ENCODE measurements at regions not wholly inside any gene's neighbourhood (a gene's known extent, or its start where the extent isn't known, plus 50 kb on each side); places are given as distances from the start of the nearest gene placed in this dataset.

DNA sequence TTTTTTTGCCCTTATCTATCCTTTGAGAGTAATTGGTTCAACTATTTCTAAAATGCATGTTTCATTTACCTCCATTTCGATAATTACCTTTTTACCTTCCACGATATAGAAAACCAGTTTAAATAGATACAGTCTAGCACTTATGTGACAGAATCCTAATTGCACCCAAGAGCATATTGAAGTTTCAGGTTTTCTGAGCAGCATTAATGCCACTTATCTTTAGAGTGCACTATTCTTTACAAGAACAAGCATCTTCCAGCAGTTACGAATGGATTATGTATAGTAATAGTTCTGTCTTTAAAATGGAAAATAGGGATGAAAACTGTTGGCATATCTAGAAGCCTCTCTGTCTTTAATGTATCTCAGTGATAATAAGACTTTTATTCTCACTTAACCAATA is 82.2 kb upstream of the ATXN7L3B start:
- in situ Hi-C loops (cut with HindIII; ENCODE audit: low sequenced_read_pairs) = no loop called here
- DNase-seq (ENCODE audit: low read depth) = no peak
- no peak overlapping the region for H3K4me3 ChIP-seq (ENCODE audit: low read depth, low read length)
- TF ChIP-seq, protein P1, sequence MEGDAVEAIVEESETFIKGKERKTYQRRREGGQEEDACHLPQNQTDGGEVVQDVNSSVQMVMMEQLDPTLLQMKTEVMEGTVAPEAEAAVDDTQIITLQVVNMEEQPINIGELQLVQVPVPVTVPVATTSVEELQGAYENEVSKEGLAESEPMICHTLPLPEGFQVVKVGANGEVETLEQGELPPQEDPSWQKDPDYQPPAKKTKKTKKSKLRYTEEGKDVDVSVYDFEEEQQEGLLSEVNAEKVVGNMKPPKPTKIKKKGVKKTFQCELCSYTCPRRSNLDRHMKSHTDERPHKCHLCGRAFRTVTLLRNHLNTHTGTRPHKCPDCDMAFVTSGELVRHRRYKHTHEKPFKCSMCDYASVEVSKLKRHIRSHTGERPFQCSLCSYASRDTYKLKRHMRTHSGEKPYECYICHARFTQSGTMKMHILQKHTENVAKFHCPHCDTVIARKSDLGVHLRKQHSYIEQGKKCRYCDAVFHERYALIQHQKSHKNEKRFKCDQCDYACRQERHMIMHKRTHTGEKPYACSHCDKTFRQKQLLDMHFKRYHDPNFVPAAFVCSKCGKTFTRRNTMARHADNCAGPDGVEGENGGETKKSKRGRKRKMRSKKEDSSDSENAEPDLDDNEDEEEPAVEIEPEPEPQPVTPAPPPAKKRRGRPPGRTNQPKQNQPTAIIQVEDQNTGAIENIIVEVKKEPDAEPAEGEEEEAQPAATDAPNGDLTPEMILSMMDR (IDR thresholded peaks at IDR 0.05; ENCODE audit: low read depth, low read length, missing control alignments) = no peak

DNA sequence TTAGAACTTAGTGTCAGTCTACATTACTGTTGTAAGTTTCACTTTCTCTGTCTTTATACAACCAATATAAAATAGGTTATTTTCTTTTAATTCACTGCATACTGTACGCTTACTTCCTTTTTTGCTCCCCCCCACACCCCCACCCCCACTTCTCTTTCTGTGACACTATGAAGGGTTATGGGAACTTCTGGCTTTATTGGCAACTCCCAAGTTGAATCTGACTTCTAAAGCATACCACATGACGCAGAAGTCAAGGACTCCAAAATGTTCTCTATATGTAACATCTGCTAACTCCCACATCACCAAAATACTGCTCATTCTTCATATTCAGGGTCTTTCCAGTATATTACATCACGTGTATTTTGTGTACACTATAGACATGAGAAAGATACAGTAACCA is 81.2 kb upstream of the ATXN7L3B start:
- in situ Hi-C loops (cut with HindIII; ENCODE audit: low sequenced_read_pairs) = no loop called here

DNA sequence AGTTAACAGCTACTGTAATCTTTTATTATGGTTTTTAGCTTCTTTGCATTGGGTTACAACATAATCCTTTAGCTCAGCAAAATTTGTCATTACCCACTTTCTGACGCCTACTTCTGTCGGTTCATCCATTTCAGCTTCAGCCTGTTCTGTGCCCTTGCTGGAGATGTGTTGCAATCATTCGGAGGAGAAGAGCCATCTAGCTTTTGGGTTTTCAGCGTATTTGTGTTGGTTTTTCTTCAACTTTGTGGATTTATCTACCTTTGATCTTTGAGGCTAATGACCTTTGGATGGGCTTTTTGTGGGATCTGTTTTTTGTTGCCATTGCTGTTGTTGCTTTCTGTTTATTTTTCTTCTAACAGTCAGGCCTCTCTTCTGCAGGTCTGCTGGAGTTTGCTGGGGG is 69.2 kb upstream of the ATXN7L3B start:
- no peak for DNase-seq (ENCODE audit: low read depth)
- in situ Hi-C loops (cut with HindIII; ENCODE audit: low sequenced_read_pairs) = no loop called here
- H3K4me3 ChIP-seq (ENCODE audit: low read depth, low read length) = no peak overlapping the region
- TF ChIP-seq, protein P1 (IDR thresholded peaks at IDR 0.05; ENCODE audit: low read depth, low read length, missing control alignments) = no peak

More for the DNA sequence above, 81.2 kb upstream of the ATXN7L3B start:
- no peak for DNase-seq (ENCODE audit: low read depth)
- TF ChIP-seq, protein P1 (IDR thresholded peaks at IDR 0.05; ENCODE audit: low read depth, low read length, missing control alignments) = no peak
- no peak overlapping the region for H3K4me3 ChIP-seq (ENCODE audit: low read depth, low read length)

DNA sequence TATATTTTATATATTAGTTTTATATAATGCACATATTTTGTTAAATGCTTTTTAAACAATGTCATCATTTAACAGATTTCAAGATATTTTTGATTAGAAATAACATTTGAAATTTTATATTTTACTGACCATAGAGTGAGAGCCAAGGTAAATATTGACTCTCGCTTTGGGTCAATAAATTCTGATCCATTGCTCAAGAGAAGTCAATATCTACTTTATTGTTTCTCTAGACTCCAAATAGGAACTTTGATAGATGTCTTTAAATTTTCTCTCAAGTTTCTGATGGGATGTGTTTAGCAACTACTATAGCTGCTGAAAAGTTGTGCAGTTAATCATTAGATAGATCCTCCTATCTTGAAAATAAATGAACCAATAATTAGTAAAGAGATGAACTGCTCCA is 61.4 kb upstream of the ATXN7L3B start:
- DNase-seq (ENCODE audit: low read depth) = no peak
- no peak overlapping the region for H3K4me3 ChIP-seq (ENCODE audit: low read depth, low read length)
- in situ Hi-C loops (cut with HindIII; ENCODE audit: low sequenced_read_pairs) = no loop called here
- TF ChIP-seq, protein P1 (IDR thresholded peaks at IDR 0.05; ENCODE audit: low read depth, low read length, missing control alignments) = no peak

DNA sequence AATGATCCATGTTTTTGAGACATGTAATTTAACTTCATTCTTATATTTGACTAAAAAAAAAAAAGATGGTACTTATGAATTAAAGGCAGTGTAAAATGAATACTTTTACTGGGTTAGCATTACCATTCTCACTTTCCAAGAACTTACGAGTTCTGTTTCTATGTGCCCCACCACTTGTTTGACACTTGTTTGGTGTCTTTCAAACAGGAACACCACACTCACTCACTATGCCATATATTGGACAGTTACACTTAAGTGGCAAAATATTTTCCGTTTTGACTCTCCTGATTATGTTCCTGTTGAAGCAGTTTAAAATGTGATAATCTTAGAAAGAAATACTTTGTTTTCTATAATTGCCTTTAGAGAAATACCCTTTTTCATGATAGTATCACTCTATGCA is 56.6 kb upstream of the ATXN7L3B start:
- in situ Hi-C loops (cut with HindIII; ENCODE audit: low sequenced_read_pairs) = no loop called here
- TF ChIP-seq, protein P1 (IDR thresholded peaks at IDR 0.05; ENCODE audit: low read depth, low read length, missing control alignments) = no peak
- H3K4me3 ChIP-seq (ENCODE audit: low read depth, low read length) = no peak overlapping the region
- no peak for DNase-seq (ENCODE audit: low read depth)

DNA sequence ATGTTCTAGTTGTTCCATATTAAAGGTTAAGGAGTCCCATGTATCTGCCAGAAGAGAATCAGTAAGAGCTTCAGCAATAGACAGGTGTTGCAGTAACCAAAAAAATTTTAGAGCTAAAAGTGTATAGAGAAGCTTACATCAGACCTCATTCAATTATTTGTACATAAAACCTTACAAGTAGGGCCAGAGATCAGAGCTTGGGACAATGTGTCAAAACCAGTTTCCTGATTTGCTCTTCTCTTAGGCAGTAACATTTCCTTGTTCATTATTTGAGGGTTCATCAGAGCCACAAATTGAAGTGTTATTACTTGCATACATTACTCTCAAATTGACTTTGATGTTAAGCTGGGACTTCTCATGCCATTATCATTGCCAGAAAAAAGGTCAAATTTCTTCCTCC is 55.5 kb upstream of the ATXN7L3B start:
- TF ChIP-seq, protein P1 (IDR thresholded peaks at IDR 0.05; ENCODE audit: low read depth, low read length, missing control alignments) = no peak
- in situ Hi-C loops (cut with HindIII; ENCODE audit: low sequenced_read_pairs) = no loop called here
- no peak overlapping the region for H3K4me3 ChIP-seq (ENCODE audit: low read depth, low read length)
- DNase-seq (ENCODE audit: low read depth) = no peak

DNA sequence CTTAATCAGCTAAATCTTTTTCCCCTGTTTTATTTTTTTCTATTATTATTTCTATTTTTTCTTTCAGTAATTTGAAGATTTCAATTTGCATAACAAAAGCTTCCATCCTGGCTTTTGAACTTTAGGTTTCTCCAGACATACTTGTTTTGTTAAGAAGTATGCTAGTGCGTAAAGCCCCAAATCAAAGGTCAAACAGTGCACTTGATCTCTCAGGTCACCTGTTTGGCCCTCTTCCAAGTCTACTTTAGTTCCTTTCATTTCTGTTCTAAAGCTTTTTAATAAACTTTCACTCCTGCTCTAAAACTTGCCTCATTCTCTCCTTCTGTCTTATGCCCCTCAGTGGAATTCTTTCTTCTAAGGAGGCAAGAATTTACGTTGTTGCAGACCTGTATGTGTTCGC is 54.6 kb upstream of the ATXN7L3B start:
- no peak overlapping the region for H3K4me3 ChIP-seq (ENCODE audit: low read depth, low read length)
- DNase-seq (ENCODE audit: low read depth) = no peak
- TF ChIP-seq, protein P1 (IDR thresholded peaks at IDR 0.05; ENCODE audit: low read depth, low read length, missing control alignments) = no peak
- in situ Hi-C loops (cut with HindIII; ENCODE audit: low sequenced_read_pairs) = no loop called here
